Islet of Langerhans (tissue), 1 donor: ENCODE measurements at regions not wholly inside any gene's neighbourhood (a gene's known extent, or its start where the extent isn't known, plus 50 kb on each side); places are given as distances from the start of the nearest gene placed in this dataset.
"Not testable (repeated sequence)": the region's sequence is repeated elsewhere in the genome, so short reads cannot be mapped to it uniquely, and the experiment has no call there.

Experiments used
- FAIRE-seq: peaks from one replicate; lab custom pipeline; 2011; peaks lifted over from hg19 to GRCh38; lab: Jason Lieb, UNC

GRCh38 chr10:53162856-53163255, 390.3 kb upstream of the MBL2 start:
- no peak for FAIRE-seq

GRCh38 chr10:53161231-53161630, 388.6 kb upstream of the MBL2 start:
- FAIRE-seq: no peak

GRCh38 chr10:53155674-53156073, 383.1 kb upstream of the MBL2 start:
- FAIRE-seq: not testable (repeated sequence)

DNA sequence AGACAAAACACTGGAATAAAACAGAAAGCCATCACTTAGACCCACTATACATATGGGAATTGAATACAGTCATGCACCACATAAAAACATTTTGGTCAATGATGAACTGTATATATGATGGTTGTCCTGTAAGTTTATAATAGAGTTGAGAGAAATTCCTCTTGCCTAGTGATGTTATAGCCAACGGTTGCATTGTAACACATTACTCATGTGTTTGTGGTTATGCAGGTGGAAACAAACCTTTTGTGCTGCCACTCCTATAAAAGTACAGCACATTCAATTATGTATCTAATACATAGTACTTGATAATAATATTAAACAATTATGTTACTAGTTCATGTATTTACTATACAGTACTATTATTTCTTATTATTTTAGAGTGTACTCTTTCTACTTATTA, 381.2 kb upstream of the MBL2 start:
- FAIRE-seq: no peak

- no peak for FAIRE-seq
Observed at GRCh38 chr10:53140506-53140905, 367.9 kb upstream of the MBL2 start.

GRCh38 chr10:53135897-53136253, 363.3 kb upstream of the MBL2 start:
- no peak for FAIRE-seq

GRCh38 chr10:53135213-53135896, 362.8 kb upstream of the MBL2 start:
- FAIRE-seq: no peak

DNA sequence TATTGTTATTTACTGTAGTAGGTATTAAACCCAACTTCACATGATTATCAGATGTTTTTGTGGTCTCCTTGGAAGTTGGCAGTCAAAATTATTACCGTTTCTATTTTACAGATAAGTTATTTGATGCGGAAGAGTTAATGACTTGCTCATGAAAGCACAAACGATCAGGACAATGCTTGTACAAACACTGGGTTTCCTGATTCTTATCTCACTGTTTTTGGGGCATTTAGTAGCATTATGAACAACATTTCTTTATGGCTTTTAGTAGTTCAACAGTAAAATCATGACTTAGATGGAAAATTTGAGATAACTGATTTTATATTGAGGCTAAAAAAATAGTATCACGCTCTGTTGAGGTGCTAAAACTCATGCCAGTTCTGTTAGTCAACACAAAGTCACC, 361.5 kb upstream of the MBL2 start:
- no peak for FAIRE-seq

DNA sequence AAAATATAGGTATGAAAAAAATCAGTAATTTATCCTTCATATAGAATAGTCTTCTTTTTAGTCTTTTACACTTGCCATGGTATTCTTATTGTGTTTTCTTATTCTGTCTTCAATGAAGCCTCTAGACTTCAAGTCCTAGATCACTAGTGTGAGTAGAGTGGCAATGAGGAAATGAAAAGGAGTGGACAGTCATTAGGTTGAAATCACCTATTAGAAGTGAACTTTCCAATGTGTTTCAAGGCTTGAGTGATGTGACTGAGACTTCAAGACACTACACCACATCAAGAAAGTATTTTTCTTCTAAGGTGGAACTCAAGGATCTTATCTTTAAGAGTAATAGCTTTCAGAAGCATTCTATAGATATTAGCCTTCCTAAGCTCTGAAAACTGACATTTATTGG, 357.8 kb upstream of the MBL2 start:
- FAIRE-seq: no peak

GRCh38 chr10:53127686-53128085, 355.1 kb upstream of the MBL2 start:
- FAIRE-seq: no peak

- FAIRE-seq: no peak
Observed at GRCh38 chr10:53123311-53123710, 350.7 kb upstream of the MBL2 start.

DNA sequence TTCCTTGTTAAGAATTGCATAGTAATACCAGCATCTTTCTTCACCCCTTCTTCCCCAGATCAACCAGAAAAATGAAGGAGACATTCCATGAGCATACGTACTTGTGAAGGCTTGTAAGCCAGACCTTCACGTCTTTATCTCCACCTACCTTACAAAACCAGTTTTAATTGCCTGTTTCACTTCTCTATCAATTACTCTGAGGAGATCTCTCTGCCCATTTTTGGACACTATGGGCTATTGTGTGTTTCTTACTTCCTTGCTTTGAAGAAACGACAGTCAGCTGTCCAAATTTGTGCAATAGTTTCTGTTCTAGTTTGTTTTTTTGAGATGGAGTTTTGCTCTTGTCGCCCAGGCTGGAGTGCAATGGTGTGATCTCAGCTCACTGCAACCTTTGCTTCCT, 349.7 kb upstream of the MBL2 start:
- no peak for FAIRE-seq

GRCh38 chr10:53115660-53116059, 343.1 kb upstream of the MBL2 start:
- FAIRE-seq: no peak

DNA sequence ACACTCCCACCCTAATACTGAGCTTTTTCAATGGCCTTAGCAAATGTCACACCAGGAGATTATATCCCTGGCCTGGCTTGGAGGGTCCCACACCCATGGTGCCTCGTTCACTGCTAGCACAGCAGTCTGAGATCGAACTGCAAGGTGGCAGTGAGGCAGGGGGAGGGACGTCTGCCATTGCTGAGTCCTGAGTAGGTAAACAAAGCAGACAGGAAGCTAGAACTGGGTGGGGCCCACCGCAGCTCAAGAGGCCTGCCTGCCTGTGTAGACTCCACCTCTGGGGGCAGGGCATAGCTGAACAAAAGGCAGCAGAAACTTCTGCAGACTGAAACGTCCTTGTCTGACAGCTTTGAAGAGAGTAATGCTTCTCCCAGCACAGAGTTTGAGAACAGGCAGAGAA, 338.9 kb upstream of the MBL2 start:
- no peak for FAIRE-seq

- no peak for FAIRE-seq
Observed at GRCh38 chr10:53109320-53109719, 336.7 kb upstream of the MBL2 start.

GRCh38 chr10:53108317-53108934, 335.8 kb upstream of the MBL2 start:
- no peak for FAIRE-seq

- FAIRE-seq: no peak
Observed at GRCh38 chr10:53107711-53108110, 335.1 kb upstream of the MBL2 start.

- FAIRE-seq: no peak
Observed at GRCh38 chr10:53102424-53102823, 329.8 kb upstream of the MBL2 start.

DNA sequence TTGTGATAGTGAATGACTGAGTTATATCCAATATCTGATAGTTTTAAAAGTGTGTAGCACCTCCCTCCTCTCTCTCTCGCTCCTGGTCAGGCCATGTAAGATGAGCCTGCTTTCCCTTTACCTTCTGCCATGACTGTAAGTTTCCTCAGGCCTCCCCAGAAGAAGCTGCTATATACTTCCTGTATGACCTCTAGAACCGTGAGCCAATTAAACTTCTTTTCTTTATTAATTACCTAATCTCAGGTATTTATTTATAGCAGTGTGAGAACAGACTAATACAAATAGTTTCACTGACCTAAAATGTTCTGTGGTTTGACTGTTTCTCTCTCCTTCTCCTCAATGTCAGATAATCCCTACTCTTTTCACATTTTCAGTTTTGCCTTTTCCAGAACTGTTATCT, 321.3 kb upstream of the MBL2 start:
- no peak for FAIRE-seq

GRCh38 chr10:53091574-53091973, 319.0 kb upstream of the MBL2 start:
- no peak for FAIRE-seq

GRCh38 chr10:53088961-53089360, 316.4 kb upstream of the MBL2 start:
- no peak for FAIRE-seq

DNA sequence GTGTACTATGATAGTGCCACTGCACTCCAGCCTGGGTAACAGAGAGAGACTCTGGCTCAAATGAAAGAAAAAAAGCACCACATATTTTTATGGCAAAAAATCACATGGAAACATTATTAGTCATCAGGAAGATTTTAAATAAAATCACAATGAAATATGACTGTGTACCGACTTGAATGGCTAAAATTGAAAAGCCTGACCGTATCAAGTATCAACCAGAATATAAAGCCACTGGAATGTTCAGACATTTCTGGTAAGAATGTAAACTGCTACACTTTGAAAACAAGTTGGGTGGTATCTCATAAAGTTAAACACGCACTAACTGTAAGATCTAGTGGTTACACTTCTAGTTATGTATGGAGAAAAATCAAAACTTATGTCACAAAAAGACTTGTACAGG, 306.7 kb upstream of the MBL2 start:
- no peak for FAIRE-seq

DNA sequence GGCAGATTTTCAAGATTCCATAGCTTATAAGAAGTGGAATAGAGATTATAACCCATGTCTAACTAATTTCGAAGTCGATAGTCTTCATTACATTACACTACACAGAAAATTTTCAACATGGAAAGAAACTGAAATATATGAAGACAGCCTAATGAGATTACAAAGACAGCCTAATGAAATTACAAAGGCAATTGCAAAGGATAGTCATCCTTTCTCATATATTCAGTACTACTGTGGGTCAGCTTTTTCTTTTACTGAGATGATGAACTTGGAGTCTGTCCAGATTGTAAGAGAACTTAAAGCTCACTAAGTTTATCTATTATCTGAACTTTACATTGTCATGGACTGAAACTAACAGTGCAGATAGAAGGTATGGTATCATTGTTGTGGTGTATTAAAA, 304.4 kb upstream of the MBL2 start:
- FAIRE-seq: no peak

GRCh38 chr10:53075469-53075868, 302.9 kb upstream of the MBL2 start:
- FAIRE-seq: no peak

- FAIRE-seq: no peak
Observed at GRCh38 chr10:53072144-53072543, 299.6 kb upstream of the MBL2 start.
